GF-D8 (cell line): ENCODE measurements at regions not wholly inside any gene's neighbourhood (a gene's known extent, or its start where the extent isn't known, plus 50 kb on each side); places are given as distances from the start of the nearest gene placed in this dataset.
"Not testable (repeated sequence)": the region's sequence is repeated elsewhere in the genome, so short reads cannot be mapped to it uniquely, and the experiment has no call there.

ENCODE experiments used
- DNase-seq: peaks from one replicate; lab custom pipeline; 2025; lab: John Stamatoyannopoulos, UW

DNA sequence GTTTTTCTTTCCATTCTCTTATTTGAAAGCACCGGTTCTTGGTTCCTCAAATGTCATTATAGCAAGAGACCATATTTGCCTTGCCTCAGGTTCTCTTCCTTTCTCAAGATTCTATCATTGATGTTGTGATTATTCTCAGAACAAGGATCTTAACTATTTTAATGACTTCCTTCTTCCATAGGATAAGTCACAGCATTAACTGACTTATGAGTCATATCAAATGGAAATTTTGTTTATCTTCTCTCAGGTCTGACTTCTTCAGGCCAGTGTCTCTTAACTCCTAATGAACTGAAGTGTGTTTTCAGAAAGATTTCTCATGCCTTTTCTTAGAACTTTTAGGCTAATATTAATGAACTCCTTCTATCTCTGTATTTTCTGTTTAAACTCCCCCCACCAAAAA, 794.6 kb upstream of the LRRN3 start:
- no peak for DNase-seq

DNA sequence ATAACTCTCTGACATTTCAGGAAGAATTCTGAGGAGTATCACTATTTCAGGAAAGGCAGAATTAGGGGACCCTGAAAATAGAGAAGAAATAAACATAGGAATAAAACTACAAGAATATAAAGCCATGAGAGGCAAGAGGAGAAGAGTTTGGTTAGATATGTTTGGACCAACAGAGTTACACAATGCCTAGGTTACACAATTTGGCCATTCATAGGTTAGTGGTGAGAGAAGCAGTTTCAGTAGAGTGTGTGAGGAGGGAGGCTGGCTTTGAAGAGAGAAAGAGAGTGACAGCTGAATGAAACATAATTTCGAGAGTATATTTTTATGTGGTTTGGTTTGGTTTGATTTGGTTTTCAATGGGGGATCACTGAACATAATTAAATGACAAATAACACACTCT, 783.2 kb upstream of the LRRN3 start:
- no peak for DNase-seq

DNA sequence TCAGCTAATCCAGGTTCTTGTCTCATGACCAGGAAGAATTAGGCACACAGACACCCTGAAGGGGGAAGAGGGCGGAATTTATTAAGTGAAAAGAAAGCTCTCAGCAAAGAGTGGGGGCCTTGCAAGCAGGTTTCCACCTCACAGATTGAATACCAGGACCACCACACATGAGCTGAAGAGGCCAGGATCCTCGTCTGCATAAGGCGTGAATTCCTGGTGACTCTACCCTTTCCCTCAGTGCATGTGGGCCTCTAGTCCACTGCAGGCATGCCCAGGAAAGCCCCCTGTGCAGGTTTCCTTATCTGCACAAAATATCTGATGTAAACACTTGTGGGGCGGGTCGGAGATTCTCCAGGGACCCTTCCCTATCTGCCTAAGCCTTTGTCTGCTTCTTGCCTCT, 782.1 kb upstream of the LRRN3 start:
- no peak for DNase-seq

- no peak for DNase-seq
These were observed 781.0 kb upstream of the LRRN3 start for GRCh38 chr7:110309941-110310340.

DNA sequence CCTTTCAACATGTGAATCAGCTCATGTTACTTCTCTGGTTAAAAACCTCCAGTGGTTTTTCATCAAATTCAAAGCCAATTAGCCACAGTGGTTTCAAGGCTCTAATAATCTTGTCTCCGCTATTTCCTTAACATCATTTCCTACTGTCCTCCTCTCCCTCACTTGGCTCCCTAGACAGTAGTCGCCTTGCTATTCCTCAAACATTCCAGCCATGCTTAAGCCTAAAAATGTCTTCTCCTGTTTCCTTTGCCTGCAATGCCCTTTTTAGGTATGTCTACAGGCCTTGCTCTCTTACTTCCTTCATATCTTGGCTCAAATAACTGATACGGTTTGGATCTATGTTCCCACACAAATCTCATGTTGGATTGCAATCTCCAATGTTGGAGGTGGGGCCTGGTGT, 779.4 kb upstream of the LRRN3 start:
- DNase-seq, result no peak

GRCh38 chr7:110317541-110318265, 773.2 kb upstream of the LRRN3 start:
- DNase-seq, result no peak

- DNase-seq, result not testable (repeated sequence)
These were observed 770.6 kb upstream of the LRRN3 start for GRCh38 chr7:110320285-110320684.

GRCh38 chr7:110322796-110323195, 768.1 kb upstream of the LRRN3 start:
- DNase-seq, result no peak

- no peak for DNase-seq
These were observed 764.0 kb upstream of the LRRN3 start for GRCh38 chr7:110326966-110327365.

- DNase-seq, result no peak
These were observed 754.5 kb upstream of the LRRN3 start for GRCh38 chr7:110336423-110336822.

GRCh38 chr7:110337646-110338045, 753.3 kb upstream of the LRRN3 start:
- no peak for DNase-seq

GRCh38 chr7:110347081-110347480, 743.8 kb upstream of the LRRN3 start:
- DNase-seq, result no peak

DNA sequence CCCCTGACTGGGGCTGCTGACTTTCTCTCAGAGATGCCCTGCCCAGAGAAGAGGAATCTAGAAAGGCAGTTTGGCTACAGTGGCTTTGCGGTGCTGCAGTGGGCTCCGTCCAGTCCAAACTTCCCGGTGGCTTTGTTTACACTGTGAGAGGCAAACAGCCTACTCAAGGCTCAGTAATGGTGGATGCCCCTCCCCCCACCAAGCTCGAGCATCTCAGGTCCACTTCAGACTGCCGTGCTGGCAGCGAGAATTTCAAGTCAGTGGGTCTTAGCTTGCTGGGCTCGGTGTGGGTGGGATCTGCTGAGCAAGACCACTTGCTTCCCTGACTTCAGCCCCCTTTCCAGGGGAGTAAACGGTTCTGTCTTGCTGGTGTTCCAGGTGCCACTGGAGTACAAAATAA, 734.5 kb upstream of the LRRN3 start:
- DNase-seq, result no peak

- DNase-seq, result no peak
These were observed 732.9 kb upstream of the LRRN3 start for GRCh38 chr7:110358028-110358427.

DNA sequence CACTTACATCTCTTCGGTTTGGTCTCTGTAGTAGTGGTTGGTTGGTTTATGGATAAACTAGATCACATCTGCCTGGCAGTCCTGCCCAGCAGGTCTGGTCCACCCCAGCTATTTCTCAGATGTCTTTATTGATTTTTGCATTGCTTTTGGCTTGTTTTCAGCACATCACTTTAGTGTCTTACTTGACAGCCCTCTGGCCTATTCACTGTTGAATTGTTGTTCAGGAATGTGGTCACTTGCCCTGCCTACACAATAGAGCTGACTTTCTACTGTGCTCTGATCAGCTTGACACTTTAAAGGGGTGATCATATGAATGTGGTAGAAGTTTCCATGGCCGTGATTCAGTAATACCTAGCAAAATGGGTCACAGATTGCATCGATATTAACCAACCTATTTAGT, 719.2 kb upstream of the LRRN3 start:
- DNase-seq, result no peak

- no peak for DNase-seq
These were observed 718.2 kb upstream of the LRRN3 start for GRCh38 chr7:110372685-110373084.

- DNase-seq, result no peak
These were observed 717.5 kb upstream of the LRRN3 start for GRCh38 chr7:110373416-110373815.

- no peak for DNase-seq
These were observed 717.1 kb upstream of the LRRN3 start for GRCh38 chr7:110373859-110374258.

- DNase-seq, result no peak
These were observed 715.9 kb upstream of the LRRN3 start for GRCh38 chr7:110375068-110375467.

- no peak for DNase-seq
These were observed 708.2 kb upstream of the LRRN3 start for GRCh38 chr7:110382736-110383135.

GRCh38 chr7:110386006-110386405, 704.9 kb upstream of the LRRN3 start:
- no peak for DNase-seq

DNA sequence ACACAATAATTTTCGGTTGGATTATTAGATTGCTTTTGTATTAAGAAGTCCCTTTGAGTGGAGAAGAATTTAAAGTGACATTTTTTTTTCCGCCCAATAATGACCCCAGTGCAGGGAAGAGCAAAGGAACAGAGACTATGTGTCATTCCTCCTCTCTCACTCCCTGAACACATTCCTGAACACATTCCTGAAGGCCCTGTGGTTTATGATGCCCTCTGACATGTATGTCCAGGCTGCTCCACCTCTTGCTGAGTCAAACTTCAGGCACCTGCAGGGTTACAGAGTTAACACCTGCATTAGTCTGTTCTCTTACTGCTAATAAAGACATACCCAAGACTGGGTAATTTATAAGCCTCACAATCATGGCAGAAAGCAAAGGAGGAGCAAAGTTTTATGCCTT, 704.0 kb upstream of the LRRN3 start:
- no peak for DNase-seq

DNA sequence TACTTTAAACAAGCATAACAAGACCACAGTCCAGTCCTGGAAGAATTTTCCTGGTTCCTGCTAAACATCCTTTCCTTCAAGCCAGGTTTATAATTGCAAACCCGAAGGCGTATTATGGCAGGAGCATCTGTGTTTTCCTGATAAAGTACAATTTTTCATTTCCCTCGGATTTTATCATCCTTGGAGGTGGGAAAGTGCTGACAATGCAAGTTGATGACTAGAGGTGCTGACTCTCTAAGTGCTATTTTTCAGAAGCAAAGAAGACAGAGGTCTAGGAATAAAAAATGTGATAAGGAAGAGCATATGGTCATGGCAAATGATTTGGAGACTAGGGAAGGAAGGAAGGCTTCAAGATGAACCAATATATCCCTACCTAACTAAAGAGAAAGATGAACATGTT, 703.2 kb upstream of the LRRN3 start:
- DNase-seq, result no peak

GRCh38 chr7:110388457-110388856, 702.5 kb upstream of the LRRN3 start:
- no peak for DNase-seq

DNA sequence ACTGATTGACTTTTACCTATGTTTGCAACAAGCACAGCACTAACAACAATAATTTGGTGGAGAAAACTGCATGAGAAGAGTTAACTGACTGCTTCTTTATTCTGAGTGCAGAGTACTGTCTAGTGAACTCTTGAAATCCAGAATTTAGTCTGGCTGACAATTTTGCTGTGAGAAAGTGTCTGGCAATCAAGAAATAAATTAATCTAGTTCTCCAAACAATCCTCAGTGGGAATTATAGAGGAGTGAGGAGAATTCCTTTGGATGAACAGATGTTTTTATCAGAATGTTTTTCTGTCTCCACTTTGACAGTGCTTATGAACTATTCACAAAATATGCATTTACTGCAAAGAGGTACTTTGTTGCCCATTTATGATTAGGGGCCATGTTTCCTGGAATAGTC, 694.9 kb upstream of the LRRN3 start:
- DNase-seq, result no peak
